HEK293T (cell line): ENCODE measurements at regions not wholly inside any gene's neighbourhood (a gene's known extent, or its start where the extent isn't known, plus 50 kb on each side); places are given as distances from the start of the nearest gene placed in this dataset.

Experiments
- CTCF ChIA-PET: fragments of 350-600 bp; formaldehyde crosslinking; extraction: SDS; loops from one replicate; lab custom pipeline; 2021; ENCODE audit warnings: antibody characterized with exemption, inconsistent platforms; lab: Yijun Ruan, JAX
- POLR2A ChIA-PET: fragments of 350-600 bp; formaldehyde crosslinking; extraction: SDS; loops from one replicate; lab custom pipeline; 2020; ENCODE audit warnings: antibody characterized with exemption, inconsistent platforms; lab: Yijun Ruan, JAX
- DNase-seq: peaks from one replicate; pipeline ENCODE4 v3.0.0; 2012; ENCODE audit warnings: mixed read lengths; ENCODE audit errors: extremely low spot score
- ARNT ChIP-seq: fragments of 450-650 bp; IDR thresholded peaks from 2 replicates; pipeline ENCODE4 v1.6.1; 2017; ENCODE audit warnings: mild to moderate bottlenecking
- BHLHE40 ChIP-seq: fragments of 450-650 bp; IDR thresholded peaks from 2 replicates; pipeline ENCODE4 v1.6.1; 2016; ENCODE audit warnings: mild to moderate bottlenecking, moderate library complexity, borderline replicate concordance
- CTBP1 ChIP-seq: fragments of 450-650 bp; IDR thresholded peaks from 2 replicates; pipeline ENCODE4 v1.6.1; 2016; ENCODE audit warnings: borderline replicate concordance
- ELF4 ChIP-seq: fragments of 450-650 bp; IDR thresholded peaks from 2 replicates; pipeline ENCODE4 v1.6.1; 2017; ENCODE audit warnings: antibody characterized with exemption
- FOXA1 ChIP-seq: fragments of 450-650 bp; IDR thresholded peaks from 2 replicates; pipeline ENCODE4 v1.6.1; 2016; ENCODE audit warnings: mild to moderate bottlenecking
- FOXK2 ChIP-seq: fragments of 450-650 bp; IDR thresholded peaks from 2 replicates; pipeline ENCODE4 v1.6.1; 2016; ENCODE audit warnings: mild to moderate bottlenecking
- FOXM1 ChIP-seq: fragments of 450-650 bp; IDR thresholded peaks from 2 replicates; pipeline ENCODE4 v1.6.1; 2017; ENCODE audit warnings: mild to moderate bottlenecking, borderline replicate concordance
- HDGF ChIP-seq: fragments of 450-650 bp; IDR thresholded peaks from 2 replicates; pipeline ENCODE4 v1.6.1; 2017; ENCODE audit warnings: antibody characterized with exemption, borderline replicate concordance
- L3MBTL2 ChIP-seq: fragments of 450-650 bp; conservative IDR thresholded peaks from 2 replicates; pipeline ENCODE4 v1.6.1; 2016; ENCODE audit warnings: mild to moderate bottlenecking
- LEF1 ChIP-seq: fragments of 450-650 bp; IDR thresholded peaks from 2 replicates; pipeline ENCODE4 v1.6.1; 2017; ENCODE audit warnings: mild to moderate bottlenecking, borderline replicate concordance
- NFRKB ChIP-seq: fragments of 450-650 bp; IDR thresholded peaks from 2 replicates; pipeline ENCODE4 v1.6.1; 2016; ENCODE audit warnings: mild to moderate bottlenecking, moderate library complexity
- SP1 ChIP-seq: fragments of 450-650 bp; IDR thresholded peaks from 2 replicates; pipeline ENCODE4 v1.6.1; 2017
- SUZ12 ChIP-seq: fragments of 450-650 bp; IDR thresholded peaks from 2 replicates; pipeline ENCODE4 v1.6.1; 2016; ENCODE audit warnings: mild to moderate bottlenecking
- TARDBP ChIP-seq: fragments of 450-650 bp; IDR thresholded peaks from 2 replicates; pipeline ENCODE4 v1.6.1; 2016
- ZNF384 ChIP-seq: fragments of 450-650 bp; IDR thresholded peaks from 2 replicates; pipeline ENCODE4 v1.6.1; 2016
- TF ChIP-seq, protein P1 (sequence below): fragments of 450-650 bp; IDR thresholded peaks from 2 replicates; pipeline ENCODE4 v1.6.1; 2016

DNA sequence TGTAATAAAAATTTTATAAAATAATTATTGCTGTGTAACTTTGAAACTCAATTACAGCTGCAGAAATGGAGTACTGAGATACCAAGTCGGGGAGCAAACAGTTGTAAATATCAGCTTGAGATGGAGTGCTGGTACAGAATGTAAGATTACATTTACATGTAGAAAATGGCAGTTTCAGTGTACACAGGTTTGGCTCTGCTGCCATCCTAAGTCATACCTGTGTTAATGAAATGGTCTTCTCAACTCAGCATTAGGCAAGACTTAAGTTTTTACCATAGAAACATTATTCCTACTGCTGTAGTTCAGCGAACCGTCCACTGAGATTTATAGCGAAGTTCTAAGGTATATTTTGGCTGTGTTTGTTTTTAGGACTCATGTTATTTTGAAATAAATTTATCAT, 110.1 kb upstream of the TBL1XR1 start:
- TF ChIP-seq CTBP1 (no peak), HDGF (no peak), TARDBP (no peak), LEF1 (no peak), BHLHE40 (no peak), SUZ12 (no peak), ARNT (no peak), FOXA1 (no peak), ZNF384 (no peak), FOXM1 (no peak), ELF4 (no peak), FOXK2 (no peak), NFRKB (no peak)
- TF ChIP-seq, protein P1, sequence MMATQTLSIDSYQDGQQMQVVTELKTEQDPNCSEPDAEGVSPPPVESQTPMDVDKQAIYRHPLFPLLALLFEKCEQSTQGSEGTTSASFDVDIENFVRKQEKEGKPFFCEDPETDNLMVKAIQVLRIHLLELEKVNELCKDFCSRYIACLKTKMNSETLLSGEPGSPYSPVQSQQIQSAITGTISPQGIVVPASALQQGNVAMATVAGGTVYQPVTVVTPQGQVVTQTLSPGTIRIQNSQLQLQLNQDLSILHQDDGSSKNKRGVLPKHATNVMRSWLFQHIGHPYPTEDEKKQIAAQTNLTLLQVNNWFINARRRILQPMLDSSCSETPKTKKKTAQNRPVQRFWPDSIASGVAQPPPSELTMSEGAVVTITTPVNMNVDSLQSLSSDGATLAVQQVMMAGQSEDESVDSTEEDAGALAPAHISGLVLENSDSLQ, result no peak
- no peak for DNase-seq
- CTCF ChIA-PET, result no interaction called here
- POLR2A ChIA-PET, result no interaction called here

DNA sequence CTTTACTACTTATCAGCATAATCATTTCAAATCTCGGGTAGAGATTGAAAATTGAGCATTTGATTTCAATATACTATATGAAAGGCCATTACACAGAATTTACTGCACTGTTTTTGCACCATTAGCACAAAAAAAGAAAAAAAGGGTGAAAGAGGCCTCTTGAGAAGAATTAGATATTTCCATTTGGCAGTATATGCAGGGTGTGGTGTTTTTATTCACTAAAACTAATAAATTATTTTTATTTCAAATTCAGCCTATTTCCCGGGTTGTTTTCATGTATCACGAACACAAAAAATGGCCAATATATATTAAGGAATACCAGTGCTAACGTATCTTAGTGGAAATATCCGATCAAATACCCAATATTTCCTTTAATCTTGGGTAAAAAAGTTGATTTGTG, 110.5 kb upstream of the TBL1XR1 start:
- TF ChIP-seq TARDBP (no peak), HDGF (no peak), FOXM1 (no peak), L3MBTL2 (no peak), SUZ12 (no peak), FOXK2 (no peak), LEF1 (no peak), BHLHE40 (no peak), ARNT (no peak), SP1 (no peak)
- TF ChIP-seq, protein P1, result no peak
- POLR2A ChIA-PET, result no interaction called here
- DNase-seq, result no peak
- CTCF ChIA-PET, result no interaction called here

GRCh38 chr3:177308286-177308685, 111.0 kb upstream of the TBL1XR1 start:
- ChIA-PET POLR2A (no interaction called here), CTCF (no interaction called here)
- TF ChIP-seq FOXA1, result no peak
- no peak for TF ChIP-seq SP1
- no peak for TF ChIP-seq ZNF384
- no peak for DNase-seq

DNA sequence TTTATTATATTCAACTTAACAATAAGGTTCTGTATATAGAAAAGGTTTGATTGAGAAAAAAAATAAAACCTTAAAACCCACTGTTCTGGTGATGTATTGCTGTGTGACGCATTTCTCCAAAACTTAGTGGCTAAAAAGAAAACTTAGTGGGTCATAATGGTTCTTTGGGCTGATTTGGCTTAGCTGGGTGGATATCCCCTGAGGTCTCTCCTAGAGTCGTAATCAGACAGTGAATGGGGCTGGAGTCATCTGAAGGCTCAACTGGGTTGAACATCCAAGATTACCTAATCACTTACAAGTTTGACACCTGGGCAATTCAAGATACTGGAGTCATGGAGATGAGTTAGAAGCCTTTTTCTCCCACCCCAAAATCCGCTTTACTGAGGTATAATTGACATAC, 111.6 kb upstream of the TBL1XR1 start:
- ChIA-PET POLR2A (no interaction called here), CTCF (no interaction called here)
- DNase-seq, result no peak
- TF ChIP-seq NFRKB (no peak), L3MBTL2 (no peak), CTBP1 (no peak), FOXA1 (no peak)

DNA sequence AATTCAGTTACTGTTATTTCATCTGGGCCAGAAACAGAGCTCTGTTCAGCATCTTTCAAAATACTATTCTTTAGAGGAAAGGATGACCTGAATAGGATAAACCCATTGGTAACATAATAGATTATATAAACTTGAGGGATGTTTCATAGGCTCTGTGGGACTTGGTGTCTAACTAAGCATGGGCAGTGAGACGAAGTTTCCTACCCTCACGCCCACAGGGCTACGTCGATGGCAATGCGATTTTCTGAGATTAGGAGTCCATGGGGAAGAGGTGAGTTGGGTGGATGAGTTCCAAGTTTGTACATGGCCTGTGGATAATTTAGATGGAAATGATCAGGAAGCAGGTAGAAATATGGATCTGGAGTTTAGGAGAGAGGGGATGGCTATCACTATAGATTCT, 115.2 kb upstream of the TBL1XR1 start:
- DNase-seq, result no peak
- CTCF ChIA-PET, result no interaction called here
- POLR2A ChIA-PET, result no interaction called here
- TF ChIP-seq BHLHE40, result no peak
- TF ChIP-seq ZNF384, result no peak
- TF ChIP-seq, protein P1, result no peak
- TF ChIP-seq LEF1, result no peak
- no peak for TF ChIP-seq SUZ12
- no peak for TF ChIP-seq NFRKB
- TF ChIP-seq ELF4, result no peak
- TF ChIP-seq FOXM1, result no peak
- TF ChIP-seq ARNT, result no peak

- no peak for DNase-seq
- no peak for TF ChIP-seq ARNT
- no peak for TF ChIP-seq CTBP1
- TF ChIP-seq L3MBTL2, result no peak
- no peak for TF ChIP-seq TARDBP
- no peak for TF ChIP-seq ELF4
- TF ChIP-seq HDGF, result no peak
- no peak for TF ChIP-seq ZNF384
- TF ChIP-seq SUZ12, result no peak
- TF ChIP-seq FOXK2, result no peak
- TF ChIP-seq LEF1, result no peak
- TF ChIP-seq SP1, result no peak
- POLR2A ChIA-PET, result no interaction called here
- CTCF ChIA-PET, result no interaction called here
Measured at GRCh38 chr3:177314897-177315296, 117.6 kb upstream of the TBL1XR1 start.

DNA sequence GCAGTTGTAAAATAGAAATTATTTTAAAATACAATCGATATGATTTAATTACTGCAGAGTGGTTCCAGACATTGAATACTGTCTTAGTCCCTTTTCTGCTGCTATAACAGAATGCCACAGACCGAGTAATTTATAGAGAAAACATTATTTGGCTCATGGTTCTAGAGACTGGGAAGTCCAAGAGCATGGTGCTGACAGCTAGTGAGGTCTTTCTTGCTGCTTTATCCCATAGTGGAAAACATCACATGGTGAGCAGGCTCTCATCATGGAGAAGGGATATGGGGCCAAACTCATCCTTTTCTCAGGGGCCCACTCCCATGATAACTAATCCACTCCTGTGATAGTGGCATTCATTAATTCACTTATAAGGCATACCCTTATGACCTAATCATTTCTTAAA, 120.0 kb upstream of the TBL1XR1 start:
- CTCF ChIA-PET, result no interaction called here
- no peak for DNase-seq
- POLR2A ChIA-PET, result no interaction called here
- TF ChIP-seq CTBP1, result no peak
- no peak for TF ChIP-seq ELF4
- no peak for TF ChIP-seq FOXM1
- TF ChIP-seq TARDBP, result no peak
- TF ChIP-seq FOXA1, result no peak
- no peak for TF ChIP-seq L3MBTL2
- TF ChIP-seq BHLHE40, result no peak
- TF ChIP-seq, protein P1, result no peak
- TF ChIP-seq ZNF384, result no peak
- TF ChIP-seq SP1, result no peak
- TF ChIP-seq SUZ12, result no peak
- TF ChIP-seq HDGF, result no peak
- no peak for TF ChIP-seq LEF1
- no peak for TF ChIP-seq ARNT
- TF ChIP-seq NFRKB, result no peak
- TF ChIP-seq FOXK2, result no peak
